ENCODE measurements at regions not wholly inside any gene's neighbourhood (a gene's known extent, or its start where the extent isn't known, plus 50 kb on each side); places are given as distances from the start of the nearest gene placed in this dataset.
A peak's percentile ranks its signal among the peaks of the same experiment; 100 is the strongest.

GRCh38 chr9:38160613-38161215, 91.7 kb upstream of the SHB start:
- DNase-seq (ENCODE audit: low read depth, low spot score): peak; percentile 51

GRCh38 chr9:38159599-38159998, 90.6 kb upstream of the SHB start:
- no peak for DNase-seq (ENCODE audit: low read depth, low spot score)

GRCh38 chr9:38158628-38159027, 89.6 kb upstream of the SHB start:
- no peak for DNase-seq (ENCODE audit: low read depth, low spot score)

GRCh38 chr9:38157711-38158110, 88.7 kb upstream of the SHB start:
- no peak for DNase-seq (ENCODE audit: low read depth, low spot score)

GRCh38 chr9:38154501-38155421, 85.7 kb upstream of the SHB start:
- no peak for DNase-seq (ENCODE audit: low read depth, low spot score)

GRCh38 chr9:38153910-38154291, 84.9 kb upstream of the SHB start:
- no peak for DNase-seq (ENCODE audit: low read depth, low spot score)

- no peak for DNase-seq (ENCODE audit: low read depth, low spot score)
These were observed 84.3 kb upstream of the SHB start for GRCh38 chr9:38153152-38153909.

- no peak for DNase-seq (ENCODE audit: low read depth, low spot score)
These were observed 80.6 kb upstream of the SHB start for GRCh38 chr9:38149647-38150046.

GRCh38 chr9:38146844-38147243, 77.8 kb upstream of the SHB start:
- DNase-seq (ENCODE audit: low read depth, low spot score): no peak

- peak; percentile 11 for DNase-seq (ENCODE audit: low read depth, low spot score)
These were observed 76.6 kb upstream of the SHB start for GRCh38 chr9:38145526-38146053.

GRCh38 chr9:38144421-38144820, 75.4 kb upstream of the SHB start:
- peak; percentile 76 for DNase-seq (ENCODE audit: low read depth, low spot score)

- peak; percentile 65 for DNase-seq (ENCODE audit: low read depth, low spot score)
These were observed 72.9 kb upstream of the SHB start for GRCh38 chr9:38141746-38142591.

- no peak for DNase-seq (ENCODE audit: low read depth, low spot score)
These were observed 69.2 kb upstream of the SHB start for GRCh38 chr9:38138276-38138675.

GRCh38 chr9:38137342-38137741, 68.3 kb upstream of the SHB start:
- no peak for DNase-seq (ENCODE audit: low read depth, low spot score)

GRCh38 chr9:38136386-38136785, 67.4 kb upstream of the SHB start:
- DNase-seq (ENCODE audit: low read depth, low spot score): no peak

GRCh38 chr9:38134611-38135237, 65.7 kb upstream of the SHB start:
- no peak for DNase-seq (ENCODE audit: low read depth, low spot score)

GRCh38 chr9:38133595-38133994, 64.6 kb upstream of the SHB start:
- no peak for DNase-seq (ENCODE audit: low read depth, low spot score)

GRCh38 chr9:38132956-38133355, 63.9 kb upstream of the SHB start:
- no peak for DNase-seq (ENCODE audit: low read depth, low spot score)

- DNase-seq (ENCODE audit: low read depth, low spot score): no peak
These were observed 62.7 kb upstream of the SHB start for GRCh38 chr9:38131729-38132128.

GRCh38 chr9:38130724-38131123, 61.7 kb upstream of the SHB start:
- no peak for DNase-seq (ENCODE audit: low read depth, low spot score)

- no peak for DNase-seq (ENCODE audit: low read depth, low spot score)
These were observed 60.3 kb upstream of the SHB start for GRCh38 chr9:38129366-38129765.
